ENCODE measurements at regions not wholly inside any gene's neighbourhood (a gene's known extent, or its start where the extent isn't known, plus 50 kb on each side); places are given as distances from the start of the nearest gene placed in this dataset.
"Not testable (repeated sequence)": the region's sequence is repeated elsewhere in the genome, so short reads cannot be mapped to it uniquely, and the experiment has no call there.

- H3K23ac ChIP-seq (ENCODE audit: low read length); H3K79me1 ChIP-seq (ENCODE audit: low read length); H2BK15ac ChIP-seq (replicated peaks; ENCODE audit: low read depth); H3K4me1 ChIP-seq (ENCODE audit: control insufficient read depth, low read depth, low read length); H3K27me3 ChIP-seq (ENCODE audit: insufficient read depth, low read length, poor library complexity); H4K8ac ChIP-seq (ENCODE audit: low read depth, low read length); H3K4me2 ChIP-seq (ENCODE audit: low read length); DNase-seq; H3K4ac ChIP-seq (ENCODE audit: low read depth, low read length); H3K18ac ChIP-seq (ENCODE audit: low read length); H2BK120ac ChIP-seq (ENCODE audit: low read depth, low read length); H3K79me2 ChIP-seq (ENCODE audit: control insufficient read depth, insufficient read depth, low read length); H3K56ac ChIP-seq (ENCODE audit: low read length); H2AK5ac ChIP-seq (ENCODE audit: low read length); H3K36me3 ChIP-seq (ENCODE audit: control insufficient read depth, insufficient read depth, low read length); H3K9ac ChIP-seq (ENCODE audit: low read length); H2BK5ac ChIP-seq (ENCODE audit: low read length); H3K27ac ChIP-seq (ENCODE audit: low read depth, low read length); H4K5ac ChIP-seq (ENCODE audit: low read length); H3K4me3 ChIP-seq (ENCODE audit: low read length): not testable (repeated sequence)
- WGBS (ENCODE audit: extremely low coverage, insufficient coverage, low lambda C conversion rate) = no CpG with 5 or more reads among the region's 5 CpGs
These were observed 157.5 kb upstream of the PTPN20 start for GRCh38 chr10:46753763-46754162.

- H3K23ac ChIP-seq (ENCODE audit: low read length); H2BK5ac ChIP-seq (ENCODE audit: low read length); H3K18ac ChIP-seq (ENCODE audit: low read length); H3K4me2 ChIP-seq (ENCODE audit: low read length); H3K4me3 ChIP-seq (ENCODE audit: low read length); H3K4me1 ChIP-seq (ENCODE audit: control insufficient read depth, low read depth, low read length); H3K36me3 ChIP-seq (ENCODE audit: control insufficient read depth, insufficient read depth, low read length); H2AK5ac ChIP-seq (ENCODE audit: low read length); H3K79me2 ChIP-seq (ENCODE audit: control insufficient read depth, insufficient read depth, low read length); H2BK120ac ChIP-seq (ENCODE audit: low read depth, low read length); H3K27me3 ChIP-seq (ENCODE audit: insufficient read depth, low read length, poor library complexity); H4K5ac ChIP-seq (ENCODE audit: low read length); H3K79me1 ChIP-seq (ENCODE audit: low read length); H3K4ac ChIP-seq (ENCODE audit: low read depth, low read length); H2BK15ac ChIP-seq (replicated peaks; ENCODE audit: low read depth); H3K56ac ChIP-seq (ENCODE audit: low read length); H3K27ac ChIP-seq (ENCODE audit: low read depth, low read length); DNase-seq; H4K8ac ChIP-seq (ENCODE audit: low read depth, low read length); H3K9ac ChIP-seq (ENCODE audit: low read length): not testable (repeated sequence)
These were observed 149.8 kb upstream of the PTPN20 start for GRCh38 chr10:46761471-46761870.

- not testable (repeated sequence) for H3K4ac ChIP-seq (ENCODE audit: low read depth, low read length); H3K9ac ChIP-seq (ENCODE audit: low read length); H2AK5ac ChIP-seq (ENCODE audit: low read length); H2BK5ac ChIP-seq (ENCODE audit: low read length); H3K56ac ChIP-seq (ENCODE audit: low read length); H4K5ac ChIP-seq (ENCODE audit: low read length); H3K79me1 ChIP-seq (ENCODE audit: low read length); H3K23ac ChIP-seq (ENCODE audit: low read length); H3K27me3 ChIP-seq (ENCODE audit: insufficient read depth, low read length, poor library complexity); H3K36me3 ChIP-seq (ENCODE audit: control insufficient read depth, insufficient read depth, low read length); H3K79me2 ChIP-seq (ENCODE audit: control insufficient read depth, insufficient read depth, low read length); H3K18ac ChIP-seq (ENCODE audit: low read length); H4K8ac ChIP-seq (ENCODE audit: low read depth, low read length); H3K27ac ChIP-seq (ENCODE audit: low read depth, low read length); DNase-seq; H3K4me3 ChIP-seq (ENCODE audit: low read length); H3K4me1 ChIP-seq (ENCODE audit: control insufficient read depth, low read depth, low read length); H2BK15ac ChIP-seq (replicated peaks; ENCODE audit: low read depth); H2BK120ac ChIP-seq (ENCODE audit: low read depth, low read length); H3K4me2 ChIP-seq (ENCODE audit: low read length)
- WGBS (ENCODE audit: extremely low coverage, insufficient coverage, low lambda C conversion rate) = 100% methylated on average over 1 of the region's 8 CpGs
These were observed 142.5 kb upstream of the PTPN20 start for GRCh38 chr10:46768515-46769291.

- H3K4ac ChIP-seq (ENCODE audit: low read depth, low read length); DNase-seq; H2AK5ac ChIP-seq (ENCODE audit: low read length); H3K79me1 ChIP-seq (ENCODE audit: low read length); H4K5ac ChIP-seq (ENCODE audit: low read length); H3K56ac ChIP-seq (ENCODE audit: low read length); H3K23ac ChIP-seq (ENCODE audit: low read length); H3K4me2 ChIP-seq (ENCODE audit: low read length); H2BK5ac ChIP-seq (ENCODE audit: low read length); H3K4me1 ChIP-seq (ENCODE audit: control insufficient read depth, low read depth, low read length); H3K4me3 ChIP-seq (ENCODE audit: low read length); H3K27me3 ChIP-seq (ENCODE audit: insufficient read depth, low read length, poor library complexity); H4K8ac ChIP-seq (ENCODE audit: low read depth, low read length); H2BK120ac ChIP-seq (ENCODE audit: low read depth, low read length); H3K18ac ChIP-seq (ENCODE audit: low read length); H3K9ac ChIP-seq (ENCODE audit: low read length); H3K27ac ChIP-seq (ENCODE audit: low read depth, low read length); H3K36me3 ChIP-seq (ENCODE audit: control insufficient read depth, insufficient read depth, low read length); H3K79me2 ChIP-seq (ENCODE audit: control insufficient read depth, insufficient read depth, low read length); H2BK15ac ChIP-seq (replicated peaks; ENCODE audit: low read depth): not testable (repeated sequence)
- no CpG with 5 or more reads among the region's 15 CpGs for WGBS (ENCODE audit: extremely low coverage, insufficient coverage, low lambda C conversion rate)
These were observed 137.9 kb upstream of the PTPN20 start for GRCh38 chr10:46773178-46773896.

GRCh38 chr10:46773897-46774236, 137.4 kb upstream of the PTPN20 start:
- not testable (repeated sequence) for H4K8ac ChIP-seq (ENCODE audit: low read depth, low read length); H3K79me2 ChIP-seq (ENCODE audit: control insufficient read depth, insufficient read depth, low read length); H4K5ac ChIP-seq (ENCODE audit: low read length); H3K27me3 ChIP-seq (ENCODE audit: insufficient read depth, low read length, poor library complexity); H2BK15ac ChIP-seq (replicated peaks; ENCODE audit: low read depth); H3K36me3 ChIP-seq (ENCODE audit: control insufficient read depth, insufficient read depth, low read length); H3K23ac ChIP-seq (ENCODE audit: low read length); H2BK5ac ChIP-seq (ENCODE audit: low read length); H3K4ac ChIP-seq (ENCODE audit: low read depth, low read length); H2AK5ac ChIP-seq (ENCODE audit: low read length); H3K9ac ChIP-seq (ENCODE audit: low read length); H3K56ac ChIP-seq (ENCODE audit: low read length); H3K4me2 ChIP-seq (ENCODE audit: low read length); DNase-seq; H3K18ac ChIP-seq (ENCODE audit: low read length); H3K4me3 ChIP-seq (ENCODE audit: low read length); H3K4me1 ChIP-seq (ENCODE audit: control insufficient read depth, low read depth, low read length); H2BK120ac ChIP-seq (ENCODE audit: low read depth, low read length); H3K79me1 ChIP-seq (ENCODE audit: low read length); H3K27ac ChIP-seq (ENCODE audit: low read depth, low read length)
- WGBS (ENCODE audit: extremely low coverage, insufficient coverage, low lambda C conversion rate) = no CpG with 5 or more reads among the region's 14 CpGs

GRCh38 chr10:46774366-46774765, 136.9 kb upstream of the PTPN20 start:
- H3K79me2 ChIP-seq (ENCODE audit: control insufficient read depth, insufficient read depth, low read length); H3K4me3 ChIP-seq (ENCODE audit: low read length); DNase-seq; H3K9ac ChIP-seq (ENCODE audit: low read length); H3K56ac ChIP-seq (ENCODE audit: low read length); H4K5ac ChIP-seq (ENCODE audit: low read length); H3K27ac ChIP-seq (ENCODE audit: low read depth, low read length); H3K36me3 ChIP-seq (ENCODE audit: control insufficient read depth, insufficient read depth, low read length); H2BK15ac ChIP-seq (replicated peaks; ENCODE audit: low read depth); H3K4me2 ChIP-seq (ENCODE audit: low read length); H3K23ac ChIP-seq (ENCODE audit: low read length); H3K4ac ChIP-seq (ENCODE audit: low read depth, low read length); H4K8ac ChIP-seq (ENCODE audit: low read depth, low read length); H2AK5ac ChIP-seq (ENCODE audit: low read length); H2BK120ac ChIP-seq (ENCODE audit: low read depth, low read length); H2BK5ac ChIP-seq (ENCODE audit: low read length); H3K79me1 ChIP-seq (ENCODE audit: low read length); H3K18ac ChIP-seq (ENCODE audit: low read length); H3K27me3 ChIP-seq (ENCODE audit: insufficient read depth, low read length, poor library complexity); H3K4me1 ChIP-seq (ENCODE audit: control insufficient read depth, low read depth, low read length): not testable (repeated sequence)
- no CpG with 5 or more reads among the region's 42 CpGs for WGBS (ENCODE audit: extremely low coverage, insufficient coverage, low lambda C conversion rate)
